DMS153 (cell line): ENCODE measurements at regions not wholly inside any gene's neighbourhood (a gene's known extent, or its start where the extent isn't known, plus 50 kb on each side); places are given as distances from the start of the nearest gene placed in this dataset.
"Not testable (repeated sequence)": the region's sequence is repeated elsewhere in the genome, so short reads cannot be mapped to it uniquely, and the experiment has no call there.

Experiments used
- DNase-seq: peaks from one replicate; lab custom pipeline; 2025; lab: John Stamatoyannopoulos, UW

GRCh38 chr16:73399997-73400396, 352.1 kb upstream of the ZFHX3 start:
- DNase-seq = no peak

DNA sequence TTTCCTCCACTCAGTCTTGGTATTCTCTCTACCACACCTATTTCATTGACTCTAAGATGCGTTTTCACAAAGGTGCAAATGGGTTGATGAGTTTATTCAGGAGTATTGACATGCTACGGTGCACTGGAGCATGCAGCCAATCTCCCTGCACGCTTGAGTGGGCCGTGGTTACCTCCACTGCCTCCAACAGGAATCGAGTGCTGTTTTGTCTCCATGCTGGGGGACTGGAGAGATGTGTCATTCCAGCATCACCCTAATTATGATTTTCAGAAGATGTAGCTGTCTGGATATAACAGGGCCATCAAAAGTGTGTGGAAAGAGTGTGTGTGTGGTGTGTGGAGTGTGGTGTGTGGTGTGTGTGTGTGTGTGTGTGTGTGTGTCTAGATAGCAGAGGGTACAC, 351.6 kb upstream of the ZFHX3 start:
- DNase-seq = no peak

- DNase-seq = not testable (repeated sequence)
These were observed 350.7 kb upstream of the ZFHX3 start for GRCh38 chr16:73398604-73399003.

DNA sequence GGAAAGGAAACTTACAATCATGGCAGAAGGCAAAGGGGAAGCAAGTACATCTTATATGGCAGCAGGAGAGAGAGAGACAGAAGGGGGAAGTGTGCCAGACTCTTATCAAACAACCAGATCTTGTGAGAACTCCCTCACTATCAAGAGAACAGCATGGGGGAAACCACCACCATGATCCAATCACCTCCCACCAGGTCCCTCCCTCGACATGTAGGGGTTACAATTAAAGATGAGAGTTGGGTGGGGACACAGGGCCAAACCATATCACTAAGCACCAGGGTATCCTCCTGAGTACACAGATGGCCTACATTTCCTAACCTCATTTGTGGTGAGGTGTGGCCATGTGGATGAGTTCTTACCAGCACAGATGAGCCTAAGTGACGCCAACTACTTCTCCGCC, 348.6 kb upstream of the ZFHX3 start:
- DNase-seq = no peak

DNA sequence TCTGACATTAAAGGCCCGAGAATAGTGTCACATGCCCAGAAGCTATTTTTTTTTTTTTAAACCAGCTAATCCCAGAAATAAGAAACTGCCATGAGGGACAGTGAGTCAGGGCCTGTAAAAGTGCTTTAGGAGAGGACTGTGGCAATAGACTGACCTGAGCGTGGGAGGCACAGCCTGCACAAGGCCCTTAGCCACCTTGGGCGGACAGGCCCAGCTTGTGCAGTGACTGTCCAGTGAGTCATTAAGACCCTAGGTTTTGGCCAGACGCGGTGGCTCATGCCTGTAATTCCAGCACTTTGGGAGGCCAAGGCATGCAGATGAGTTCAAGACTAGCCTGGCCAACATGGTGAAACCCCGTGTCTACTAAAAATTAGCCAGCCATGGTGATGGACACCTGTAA, 343.0 kb upstream of the ZFHX3 start:
- no peak for DNase-seq

DNA sequence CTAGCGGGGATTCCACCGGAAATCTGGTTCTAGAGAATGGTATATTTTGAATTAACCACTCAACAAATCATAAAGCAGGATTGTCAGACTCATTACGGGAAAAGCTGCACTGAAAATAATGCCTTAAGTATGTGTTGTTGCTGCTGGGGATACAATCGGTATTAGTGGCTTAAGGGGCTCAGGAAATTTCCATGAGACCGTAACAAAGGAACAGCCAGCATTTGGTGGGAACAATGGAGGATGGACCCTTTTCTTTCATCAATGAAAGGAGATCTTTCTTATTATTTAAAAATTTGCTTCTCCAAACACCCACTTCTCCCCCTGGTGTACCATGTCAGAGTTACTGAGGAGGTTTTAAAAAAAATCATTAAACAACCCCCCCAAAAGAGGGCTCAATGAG, 342.6 kb upstream of the ZFHX3 start:
- DNase-seq = no peak

- no peak for DNase-seq
These were observed 341.2 kb upstream of the ZFHX3 start for GRCh38 chr16:73389085-73389484.

- no peak for DNase-seq
These were observed 340.1 kb upstream of the ZFHX3 start for GRCh38 chr16:73387979-73388378.

- no peak for DNase-seq
These were observed 337.8 kb upstream of the ZFHX3 start for GRCh38 chr16:73385696-73386095.

DNA sequence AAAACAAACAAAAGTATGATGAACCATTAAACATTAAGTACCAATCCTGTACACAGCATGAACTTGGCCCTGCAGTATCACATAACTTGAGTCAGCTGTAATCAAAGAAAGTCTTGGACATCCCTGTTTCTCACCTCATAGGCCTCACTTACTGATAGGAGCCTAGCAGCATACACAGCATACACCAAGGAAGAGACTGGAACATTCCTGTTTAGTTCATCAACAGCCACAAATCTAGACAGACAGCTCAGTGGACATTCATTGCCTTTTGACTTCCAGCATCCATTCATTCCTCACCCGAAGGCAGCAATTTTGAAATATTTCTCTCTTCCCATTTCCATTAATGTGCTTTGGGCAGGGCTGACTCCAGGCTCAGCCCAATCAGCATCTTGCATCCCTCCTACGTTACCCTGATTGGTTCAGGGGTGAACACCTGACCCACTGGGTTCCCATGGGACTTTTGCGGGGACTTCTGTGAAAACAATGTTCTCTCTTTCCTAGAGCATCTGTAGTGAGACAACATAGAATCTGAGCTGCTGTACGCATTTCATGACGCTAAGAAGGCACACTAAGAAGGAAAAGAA, 336.7 kb upstream of the ZFHX3 start:
- no peak for DNase-seq

DNA sequence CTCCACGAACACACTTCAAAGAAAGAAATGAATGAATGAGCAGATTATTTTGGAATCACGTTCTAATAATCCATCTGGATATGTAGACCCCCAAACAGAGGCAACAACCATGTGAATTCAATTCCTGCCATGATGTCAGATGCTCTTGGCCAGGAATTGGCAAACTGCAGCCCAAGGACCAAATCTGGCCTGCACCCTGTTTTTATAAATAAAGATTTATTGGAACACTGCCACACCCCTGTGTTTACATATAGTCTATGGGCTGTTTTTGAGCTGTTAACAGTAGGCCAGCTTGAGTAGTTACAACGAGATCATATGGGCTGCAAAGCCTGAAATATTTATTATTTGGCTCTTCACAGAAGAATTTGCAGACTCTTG, 336.0 kb upstream of the ZFHX3 start:
- DNase-seq = no peak

GRCh38 chr16:73383195-73383987, 335.5 kb upstream of the ZFHX3 start:
- no peak for DNase-seq

DNA sequence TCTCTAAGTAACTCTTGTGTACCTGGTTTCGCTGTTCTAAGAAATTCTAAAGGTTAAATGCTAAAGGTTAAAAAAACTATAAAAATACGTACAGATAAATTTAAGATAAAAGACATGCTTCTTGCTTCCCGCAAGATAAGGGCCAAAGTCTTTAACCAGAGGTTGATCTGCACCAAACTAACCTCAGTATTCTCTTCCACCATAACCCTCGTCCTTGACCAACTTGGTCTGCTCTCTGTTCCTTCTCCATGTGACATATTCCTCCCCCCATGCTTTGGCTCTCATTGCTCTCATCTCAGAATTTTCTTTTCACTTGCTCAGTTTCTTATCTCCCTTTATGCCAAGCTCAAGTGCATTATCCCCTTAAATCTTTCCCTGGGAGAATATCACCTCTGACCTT, 330.5 kb upstream of the ZFHX3 start:
- no peak for DNase-seq

DNA sequence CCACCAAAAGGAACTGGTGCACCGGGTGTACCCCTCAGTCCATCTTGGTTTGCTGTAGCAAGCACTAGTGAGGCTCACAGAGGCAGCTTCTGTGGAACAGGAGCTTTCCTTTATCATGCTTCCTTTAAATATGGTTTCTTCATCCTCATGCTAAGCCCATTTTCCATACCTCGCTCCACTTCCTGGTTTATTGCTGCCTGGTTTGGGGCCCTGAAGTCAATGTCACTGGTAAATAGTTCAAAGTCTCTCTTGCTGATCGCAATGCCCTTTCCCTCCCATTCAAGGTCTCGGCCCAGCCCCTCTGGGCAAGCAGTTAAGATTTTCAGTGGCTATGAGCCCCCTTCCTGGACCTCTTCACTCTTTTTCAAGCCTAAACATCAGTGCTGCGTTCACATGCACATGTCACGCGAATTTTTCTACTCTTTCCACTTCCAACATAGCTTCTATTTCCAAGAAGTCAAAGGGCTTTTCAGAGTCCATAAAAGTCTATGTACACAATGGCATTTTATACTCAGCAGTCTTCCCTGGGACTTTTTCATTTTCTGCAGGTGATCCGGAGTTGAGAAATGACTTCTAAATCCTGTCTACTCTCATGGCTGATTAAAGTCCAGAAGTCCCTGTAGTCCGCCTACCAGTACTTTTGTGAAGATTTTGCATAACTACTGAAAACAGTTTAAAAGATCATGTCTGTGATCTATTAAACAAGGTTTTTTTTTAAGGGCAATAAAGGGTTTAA, 323.8 kb upstream of the ZFHX3 start:
- DNase-seq = no peak

GRCh38 chr16:73369851-73370250, 321.9 kb upstream of the ZFHX3 start:
- DNase-seq = no peak

DNA sequence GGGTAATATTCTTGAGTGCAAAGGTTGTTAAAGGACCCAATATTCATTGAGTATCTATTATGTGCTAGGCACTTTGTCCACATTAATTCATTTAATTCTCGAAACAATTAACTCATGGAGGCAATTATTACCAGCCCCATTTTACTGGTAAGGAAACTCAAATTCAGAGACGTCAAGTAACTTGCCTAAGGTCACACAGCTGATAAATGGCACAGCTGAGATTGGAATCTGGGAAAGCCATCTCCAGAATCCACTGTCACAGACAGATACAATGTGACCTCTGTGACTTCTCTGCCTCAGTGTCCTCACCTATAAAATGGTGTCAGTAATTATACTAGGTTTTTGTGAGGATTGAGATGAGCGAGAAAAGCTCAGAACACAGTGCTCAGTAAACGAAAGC, 320.8 kb upstream of the ZFHX3 start:
- DNase-seq = no peak

DNA sequence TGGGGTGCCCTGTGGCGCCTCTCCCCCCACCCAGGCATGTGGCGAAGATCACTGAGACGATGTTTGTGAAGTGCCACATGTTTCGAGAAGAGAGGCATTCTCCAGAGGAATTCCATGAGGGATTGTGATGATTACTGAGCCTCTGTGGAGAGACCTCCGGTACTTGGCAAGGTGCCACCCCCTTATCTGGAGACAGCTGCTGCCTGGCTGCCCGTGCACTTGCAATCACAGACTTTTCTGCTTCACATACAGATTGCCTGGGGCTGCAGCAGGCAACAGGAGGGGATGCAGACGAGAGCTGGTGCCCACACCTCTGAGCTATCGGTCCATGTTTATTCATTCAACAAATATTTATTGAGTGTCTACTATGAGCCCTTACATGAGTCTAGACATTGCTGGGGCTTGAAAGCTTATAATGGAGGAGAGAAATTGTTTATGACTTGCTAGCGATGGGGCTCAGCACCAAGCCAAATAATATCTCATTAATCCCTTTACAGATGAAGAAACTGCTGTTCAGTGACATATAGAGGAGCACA, 317.2 kb upstream of the ZFHX3 start:
- no peak for DNase-seq

- no peak for DNase-seq
These were observed 316.5 kb upstream of the ZFHX3 start for GRCh38 chr16:73364413-73364812.

- DNase-seq = no peak
These were observed 313.1 kb upstream of the ZFHX3 start for GRCh38 chr16:73361061-73361460.

DNA sequence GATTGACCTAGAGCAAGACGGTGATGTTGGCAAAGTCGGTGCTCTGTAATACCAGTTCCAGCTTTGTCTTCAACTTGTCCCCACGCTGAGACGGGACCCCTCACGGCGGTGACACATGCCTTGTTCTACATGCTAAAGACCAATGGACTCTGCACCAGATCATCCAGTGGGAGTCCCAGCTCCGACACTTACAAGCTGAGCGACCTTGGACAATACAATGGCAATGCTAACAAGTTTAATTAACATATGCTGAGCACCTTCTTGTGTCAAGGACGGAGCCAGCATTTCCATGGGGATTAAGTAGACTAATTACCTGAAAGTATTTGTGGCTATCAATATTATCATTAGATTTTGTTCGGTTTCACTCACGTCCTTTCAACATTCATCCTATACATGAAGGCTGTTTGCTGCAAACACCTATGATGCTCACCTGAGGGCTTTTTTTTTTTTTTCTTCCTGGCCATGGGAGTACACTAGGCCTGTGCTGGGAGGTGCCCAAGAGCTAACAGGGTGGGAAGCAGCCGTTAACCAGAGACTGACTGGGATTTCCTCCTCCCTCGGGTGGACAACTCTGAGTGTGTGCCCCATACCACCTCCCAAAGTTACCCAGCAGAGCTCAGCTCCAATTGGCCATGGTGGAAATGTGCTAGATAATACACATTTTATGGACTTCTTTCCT, 308.6 kb upstream of the ZFHX3 start:
- no peak for DNase-seq

GRCh38 chr16:73355981-73356380, 308.1 kb upstream of the ZFHX3 start:
- no peak for DNase-seq

GRCh38 chr16:73354434-73354833, 306.5 kb upstream of the ZFHX3 start:
- no peak for DNase-seq
